ENCODE measurements at regions not wholly inside any gene's neighbourhood (a gene's known extent, or its start where the extent isn't known, plus 50 kb on each side); places are given as distances from the start of the nearest gene placed in this dataset.

DNA sequence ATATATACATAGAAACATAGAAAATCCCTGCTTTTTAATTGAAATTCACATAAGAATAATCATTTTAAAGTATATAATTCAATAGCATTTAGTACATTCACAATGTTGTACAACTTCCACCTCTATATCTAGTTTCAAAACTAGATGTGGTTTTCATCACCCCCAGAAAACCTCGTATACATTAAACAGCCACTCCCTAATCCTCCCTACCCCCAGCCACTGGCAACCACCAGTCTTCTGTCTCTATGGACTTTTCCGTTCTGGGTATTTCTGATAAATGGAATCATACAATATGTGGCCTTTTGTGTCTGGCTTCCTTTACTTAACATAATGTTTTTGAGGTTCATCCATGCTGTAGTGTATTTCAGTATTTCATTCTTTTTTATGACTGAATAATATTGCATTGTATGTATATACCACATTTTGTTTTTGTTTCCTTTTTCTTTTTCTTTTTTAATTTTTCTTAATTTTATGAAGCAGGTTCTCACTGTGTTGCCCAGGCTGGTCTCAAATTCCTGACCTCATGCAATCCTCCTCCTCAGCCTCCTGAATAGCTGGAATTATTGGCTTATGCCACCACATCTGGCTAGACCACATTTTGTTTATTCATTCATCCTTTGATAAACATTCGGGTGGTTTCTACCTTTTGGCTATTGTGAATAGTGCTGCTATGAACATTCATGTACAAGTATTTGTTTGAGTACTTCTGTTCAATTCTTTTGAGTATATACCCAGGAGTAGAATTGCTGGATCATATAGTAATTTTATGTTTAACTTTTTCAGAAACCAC is 50.6 kb upstream of the RNF152 start:
- no peak overlapping the region for H3K27ac ChIP-seq
- 75% methylated on average over 3 of the region's 3 CpGs for WGBS
- H3K4me1 ChIP-seq (replicated peaks) = no peaks in the 10 kb centered on the region
- no peak overlapping the region for H3K4me3 ChIP-seq
- H3K27me3 ChIP-seq (replicated peaks; ENCODE audit: insufficient read depth) = no peaks in the 10 kb centered on the region
- intact Hi-C loops (cut with DNase I) = no loop called here
- no peaks in the 10 kb centered on the region for H3K9me3 ChIP-seq
- H3K36me3 ChIP-seq = no peaks in the 10 kb centered on the region
- DNase-seq (ENCODE audit: low spot score) = no peak
- TF ChIP-seq POLR2A (IDR thresholded peaks at IDR 0.05) (no peak), POLR2AphosphoS5 (IDR thresholded peaks at IDR 0.05) (no peak), CTCF (IDR thresholded peaks at IDR 0.05) (no peak)

Data from prostate gland (tissue), 2 donors.